IMR-90 (cell line): ENCODE measurements at regions not wholly inside any gene's neighbourhood (a gene's known extent, or its start where the extent isn't known, plus 50 kb on each side); places are given as distances from the start of the nearest gene placed in this dataset.

ENCODE experiments used
- ATAC-seq: fragments of 200-7000 bp; cut with Tn5 transposase; 2 replicates; pipeline ENCODE4 v1.9.1; 2020; ENCODE audit warnings: low read depth, mild to moderate bottlenecking, moderate library complexity
- BruUV-seq: library from RNA; stranded (reverse); fragments of 400-500 nt; replicated peaks from 2 replicates; lab custom pipeline; 2021; lab: Mats Ljungman, UMichigan
- CTCF ChIA-PET: fragments of 300-600 bp; formaldehyde crosslinking; extraction: SDS; loops from one replicate; lab custom pipeline; 2021; ENCODE audit warnings: antibody characterized with exemption; lab: Yijun Ruan, JAX
- POLR2A ChIA-PET: fragments of 300-600 bp; sonication (Branson Sonifier 250); formaldehyde crosslinking; loops from one replicate; lab custom pipeline; 2022; ENCODE audit warnings: antibody characterized with exemption; ENCODE audit not compliant: unreplicated experiment; lab: Charles Lee
- DNase-seq: peaks from one replicate; pipeline ENCODE4 v3.0.0; 2013
- H2AFZ ChIP-seq: replicated peaks from 2 replicates; pipeline ENCODE3; 2013; ENCODE audit warnings: low read length, mild to moderate bottlenecking; ENCODE audit not compliant: poor library complexity
- H2AK5ac ChIP-seq: 2 replicates; pipeline ENCODE4 v1.6.1; 2013; ENCODE audit warnings: low read depth, low read length, inconsistent platforms
- H2AK9ac ChIP-seq: replicated peaks from 2 replicates; pipeline ENCODE3; 2013; ENCODE audit warnings: mild to moderate bottlenecking, low read depth, low read length, moderate library complexity; ENCODE audit not compliant: poor library complexity
- H2BK120ac ChIP-seq: 2 replicates; pipeline ENCODE4 v1.6.1; 2013; ENCODE audit warnings: low read depth, low read length, inconsistent platforms
- H2BK15ac ChIP-seq: 3 replicates; pipeline ENCODE4 v1.6.1; 2013; ENCODE audit warnings: low read depth, low read length, inconsistent platforms
- H2BK20ac ChIP-seq: 2 replicates; pipeline ENCODE4 v1.6.1; 2013; ENCODE audit warnings: low read depth, mild to moderate bottlenecking, inconsistent platforms, low read length, moderate library complexity
- H2BK5ac ChIP-seq: 2 replicates; pipeline ENCODE4 v1.6.1; 2013; ENCODE audit warnings: mild to moderate bottlenecking, low read depth, low read length, inconsistent platforms; ENCODE audit not compliant: poor library complexity, severe bottlenecking
- H3K14ac ChIP-seq: replicated peaks from 2 replicates; pipeline ENCODE4 v1.6.1; 2013; ENCODE audit warnings: low read depth, low read length, inconsistent platforms
- H3K18ac ChIP-seq: 2 replicates; pipeline ENCODE4 v1.6.1; 2013; ENCODE audit warnings: low read depth, low read length, control low read depth
- H3K23ac ChIP-seq: 2 replicates; pipeline ENCODE4 v1.6.1; 2013; ENCODE audit warnings: low read depth, low read length, inconsistent platforms
- H3K27ac ChIP-seq: 2 replicates; pipeline ENCODE4 v1.5.1; 2013; ENCODE audit warnings: mild to moderate bottlenecking, control low read depth, low read length; ENCODE audit not compliant: insufficient read depth
- H3K27me3 ChIP-seq: 2 replicates; pipeline ENCODE4 v1.6.1; 2013; ENCODE audit warnings: low read length; ENCODE audit not compliant: control insufficient read depth, insufficient read depth
- H3K36me3 ChIP-seq: 2 replicates; pipeline ENCODE4 v1.6.1; 2013; ENCODE audit warnings: low read length, mixed read lengths; ENCODE audit not compliant: control insufficient read depth, insufficient read depth
- H3K4ac ChIP-seq: 2 replicates; pipeline ENCODE4 v1.6.1; 2013; ENCODE audit warnings: low read depth, low read length, inconsistent platforms
- H3K4me1 ChIP-seq: 2 replicates; pipeline ENCODE4 v1.6.1; 2013; ENCODE audit warnings: low read length, mixed read lengths; ENCODE audit not compliant: control insufficient read depth, insufficient read depth
- H3K4me2 ChIP-seq: 2 replicates; pipeline ENCODE4 v1.6.1; 2013; ENCODE audit warnings: low read depth, mild to moderate bottlenecking, control low read depth, low read length, moderate library complexity
- H3K4me3 ChIP-seq: 2 replicates; pipeline ENCODE4 v1.5.1; 2013; ENCODE audit warnings: low read depth, mild to moderate bottlenecking, control low read depth, low read length, moderate library complexity; ENCODE audit not compliant: insufficient read depth
- H3K56ac ChIP-seq: 2 replicates; pipeline ENCODE4 v1.6.1; 2013; ENCODE audit warnings: low read length, inconsistent platforms; ENCODE audit not compliant: insufficient read depth; ENCODE audit errors: extremely low read depth
- H3K79me1 ChIP-seq, 2 experiments: 2 replicates each; pipeline ENCODE4 v1.6.1; 2013; ENCODE audit warnings: low read length in 2 of 2, inconsistent platforms in 1 of 2, low read depth in 1 of 2
- H3K9ac ChIP-seq: 2 replicates; pipeline ENCODE4 v1.6.1; 2013; ENCODE audit warnings: low read depth, low read length, control low read depth
- H3K9me1 ChIP-seq: 2 replicates; pipeline ENCODE4 v1.6.1; 2013; ENCODE audit warnings: low read length, inconsistent platforms; ENCODE audit not compliant: insufficient read depth
- H3K9me3 ChIP-seq: 2 replicates; pipeline ENCODE4 v1.6.1; 2013; ENCODE audit warnings: low read length; ENCODE audit not compliant: control insufficient read depth, insufficient read depth
- H4K20me1 ChIP-seq: 2 replicates; pipeline ENCODE4 v1.6.1; 2013; ENCODE audit warnings: low read length, inconsistent platforms; ENCODE audit not compliant: insufficient read depth
- H4K5ac ChIP-seq: 2 replicates; pipeline ENCODE4 v1.6.1; 2013; ENCODE audit warnings: mild to moderate bottlenecking, low read depth, low read length, control low read depth
- H4K8ac ChIP-seq, 2 experiments: 2 replicates each; pipeline ENCODE4 v1.6.1; 2013; ENCODE audit warnings: low read depth in 2 of 2, low read length in 2 of 2, control low read depth in 1 of 2, inconsistent platforms in 1 of 2
- H4K91ac ChIP-seq: 2 replicates; pipeline ENCODE4 v1.6.1; 2013; ENCODE audit warnings: low read depth, low read length, inconsistent platforms; ENCODE audit not compliant: insufficient read depth
- MAFK ChIP-seq: IDR thresholded peaks from 2 replicates; pipeline ENCODE4 v1.6.1; 2012; ENCODE audit warnings: low read depth, low read length, improper control_type of control experiment
- WGBS, 2 experiments: methylation state at CpG; one replicate each; pipeline versions ENCODE4 v1.1.5 to v1.1.7; 2013; ENCODE audit warnings: missing lambda C conversion rate in 2 of 2; ENCODE audit not compliant: insufficient read length in 1 of 2; ENCODE audit errors: extremely low coverage in 2 of 2; 5-methylcytosine and 5-hydroxymethylcytosine counted together
- dilution Hi-C: fragments of 300-500 bp; cut with HindIII; formaldehyde crosslinking; loops from one replicate; pipeline ENCODE4 v1.14.3; 2018; ENCODE audit warnings: low sequenced_read_pairs; ENCODE audit not compliant: unreplicated experiment
- in situ Hi-C: fragments of 300-500 bp; cut with MboI; formaldehyde crosslinking; loops from 3 replicates; pipeline ENCODE4 v1.14.3; 2019; ENCODE audit warnings: low sequenced_read_pairs, inconsistent platforms, mixed read lengths
- intact Hi-C: fragments of 100-400 bp; cut with micrococcal nuclease; formaldehyde crosslinking; loops from 2 replicates; pipeline ENCODE4 v1.10.0; 2022
- TF ChIP-seq, protein P1 (sequence below): fragments of 150-350 bp; IDR thresholded peaks from 2 replicates; pipeline ENCODE4 v1.6.1; 2017; ENCODE audit warnings: mild to moderate bottlenecking, antibody characterized with exemption, low read length, low read depth

DNA sequence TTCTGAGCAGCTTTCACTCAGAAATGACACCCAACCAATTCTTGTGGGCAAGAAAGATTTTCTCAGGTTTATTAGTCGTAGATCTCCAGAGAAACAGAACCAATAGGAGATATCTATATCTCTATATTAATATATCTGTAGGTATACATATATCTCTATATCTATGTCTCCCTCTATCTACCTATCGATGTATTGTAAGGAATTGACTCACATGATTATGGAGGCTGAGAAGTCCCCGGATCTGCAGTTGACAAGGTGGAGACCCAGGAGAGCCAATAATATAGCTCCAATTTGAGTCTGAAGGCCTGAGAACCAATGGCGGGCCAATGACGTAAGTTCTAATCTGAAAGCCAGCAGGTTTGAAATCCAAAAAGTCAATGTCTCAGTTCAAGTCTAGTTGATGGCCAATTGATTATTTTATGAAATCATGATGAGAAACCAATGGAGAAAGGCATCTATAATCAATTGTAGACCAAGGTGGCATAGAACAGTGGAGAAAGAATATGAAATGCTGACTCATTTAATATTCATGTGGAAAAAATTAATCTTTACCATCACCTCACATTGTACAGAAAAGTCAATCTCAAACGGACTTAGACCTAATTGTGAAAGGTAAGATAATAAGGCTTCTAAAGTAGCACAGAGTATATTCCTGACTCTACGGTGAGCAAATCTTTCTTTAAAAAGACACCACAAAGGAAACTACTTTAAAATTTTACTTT lies 65.6 kb upstream of the CHRNA7 start:
- H2AK5ac ChIP-seq: no peak overlapping the region
- no TSS peak for BruUV-seq
- no peak overlapping the region for H2BK120ac ChIP-seq
- H3K4me2 ChIP-seq: no peak overlapping the region
- H4K8ac ChIP-seq: no peak overlapping the region
- 78% methylated on average over 2 of the region's 7 CpGs; no CpG with 5 or more reads in 1 of the 2 experiments for WGBS, 2 experiments
- H3K36me3 ChIP-seq: no peaks in the 10 kb centered on the region
- no peak overlapping the region for H3K23ac ChIP-seq
- in situ Hi-C loops (no loop called here), dilution Hi-C loops (no loop called here), intact Hi-C loops (no loop called here)
- H3K18ac ChIP-seq: no peak overlapping the region
- TF ChIP-seq, protein P1, sequence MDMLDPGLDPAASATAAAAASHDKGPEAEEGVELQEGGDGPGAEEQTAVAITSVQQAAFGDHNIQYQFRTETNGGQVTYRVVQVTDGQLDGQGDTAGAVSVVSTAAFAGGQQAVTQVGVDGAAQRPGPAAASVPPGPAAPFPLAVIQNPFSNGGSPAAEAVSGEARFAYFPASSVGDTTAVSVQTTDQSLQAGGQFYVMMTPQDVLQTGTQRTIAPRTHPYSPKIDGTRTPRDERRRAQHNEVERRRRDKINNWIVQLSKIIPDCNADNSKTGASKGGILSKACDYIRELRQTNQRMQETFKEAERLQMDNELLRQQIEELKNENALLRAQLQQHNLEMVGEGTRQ: no peak
- peak; percentile 27; the same call in 1 of the 2 replicates for TF ChIP-seq MAFK
- no peak overlapping the region for H4K91ac ChIP-seq
- no peak overlapping the region for H2BK15ac ChIP-seq
- no peak overlapping the region for H4K5ac ChIP-seq
- ATAC-seq (no peak), DNase-seq (no peak)
- H3K27me3 ChIP-seq: no peaks in the 10 kb centered on the region
- no peak overlapping the region for H3K4ac ChIP-seq
- no peaks in the 10 kb centered on the region for H3K79me1 ChIP-seq
- H2AK9ac ChIP-seq: no peak overlapping the region
- no peaks in the 10 kb centered on the region for H3K4me1 ChIP-seq
- no peak overlapping the region for H3K9ac ChIP-seq
- no peak overlapping the region for H3K56ac ChIP-seq
- ChIA-PET CTCF (no interaction called here), POLR2A (no interaction called here)
- H4K20me1 ChIP-seq: no peaks in the 10 kb centered on the region
- H3K4me3 ChIP-seq: no peak overlapping the region
- no peak overlapping the region for H2BK5ac ChIP-seq
- no peak overlapping the region for H2BK20ac ChIP-seq
- no peaks in the 10 kb centered on the region for H3K9me1 ChIP-seq
- peaks cover 4% of the 10 kb centered on the region; the same call in 1 of the 2 replicates for H3K9me3 ChIP-seq
- no peak overlapping the region for H3K27ac ChIP-seq
- H3K14ac ChIP-seq: no peak overlapping the region
- no peak overlapping the region for H2AFZ ChIP-seq
